ENCODE measurements at regions not wholly inside any gene's neighbourhood (a gene's known extent, or its start where the extent isn't known, plus 50 kb on each side); places are given as distances from the start of the nearest gene placed in this dataset.

- Histone ChIP-seq H3K27me3 (ENCODE audit: control insufficient read depth in 2 of 2, insufficient read depth in 2 of 2, low read length in 2 of 2) (no peaks in the 10 kb centered on the region), H4K20me1 (replicated peaks; ENCODE audit: control insufficient read depth, extremely low read depth, insufficient read depth, low read length) (no peaks in the 10 kb centered on the region), H3K9me1 (replicated peaks; ENCODE audit: control insufficient read depth, extremely low read depth, insufficient read depth, low read length) (no peaks in the 10 kb centered on the region), H3K4me3 (replicated peaks in 1 of 3; ENCODE audit: insufficient read depth in 1 of 3, low read depth in 1 of 3, low read length in 3 of 3) (no peak overlapping the region), H3K79me2 (ENCODE audit: control insufficient read depth, insufficient read depth, low read length) (no peaks in the 10 kb centered on the region), H3K9ac (replicated peaks; ENCODE audit: extremely low read depth, insufficient read depth, low read length) (no peak overlapping the region), H3K4me2 (ENCODE audit: insufficient read depth, low read length) (no peak overlapping the region), H3K36me3 (ENCODE audit: control insufficient read depth in 2 of 2, extremely low read depth in 1 of 2, insufficient read depth in 2 of 2, low read length in 2 of 2) (no peaks in the 10 kb centered on the region), H2AFZ (ENCODE audit: low read depth, low read length) (no peak overlapping the region), H3K27ac (ENCODE audit: insufficient read depth, low read depth, low read length) (no peak overlapping the region), H3K4me1 (ENCODE audit: control insufficient read depth, extremely low read depth, insufficient read depth, low read length) (no peaks in the 10 kb centered on the region), H3K9me3 (replicated peaks; ENCODE audit: control insufficient read depth, insufficient read depth, low read length) (no peaks in the 10 kb centered on the region)
- FAIRE-seq (no peak), DNase-seq (ENCODE audit: low read depth, low spot score) (no peak)
- TF ChIP-seq GATA2 (IDR thresholded peaks at IDR 0.05; ENCODE audit: insufficient read depth, insufficient read length, low read depth, low read length) (no peak), JUN (IDR thresholded peaks at IDR 0.05; ENCODE audit: borderline replicate concordance, insufficient read depth, insufficient read length, low read depth) (no peak), EZH2 (IDR thresholded peaks at IDR 0.05; ENCODE audit: borderline replicate concordance, low read depth, low read length, severe bottlenecking) (no peak), POLR2AphosphoS5 (IDR thresholded peaks at IDR 0.05; ENCODE audit: insufficient read depth, low read depth, low read length) (no peak), MYC (IDR thresholded peaks at IDR 0.05; ENCODE audit: low read depth, low read length) (no peak), POLR2A (IDR thresholded peaks at IDR 0.05; ENCODE audit: low read depth, low read length) (no peak), MAX (IDR thresholded peaks at IDR 0.05; ENCODE audit: insufficient read depth, insufficient read length) (no peak), CTCF (IDR thresholded peaks at IDR 0.05; ENCODE audit: extremely low read depth in 1 of 2, insufficient read depth in 1 of 2, low read depth in 1 of 2, low read length in 2 of 2) (no peak), FOS (IDR thresholded peaks at IDR 0.05; ENCODE audit: borderline replicate concordance, insufficient read depth, low read length) (no peak)
- no TSS peak for BruUV-seq (replicated peaks)
- dilution Hi-C loops (cut with MboI; ENCODE audit: extremely low pct_ligation_motif_present, low sequenced_read_pairs): no loop called here
- CTCF ChIA-PET: no interaction called here
- POLR2A ChIA-PET: no interaction called here
- intact Hi-C loops (cut with micrococcal nuclease): no loop called here
Measured at GRCh38 chr9:111175350-111175749, 137.1 kb upstream of the LPAR1 start.

All from endothelial cell of umbilical vein (primary cell).